T-helper 2 cell treated with Interferon-gamma antibody and Interleukin-4, amounts not matched to agents 5 μg/mL and 100 μg/mL, for 36 hours (primary cell): ENCODE measurements at regions not wholly inside any gene's neighbourhood (a gene's known extent, or its start where the extent isn't known, plus 50 kb on each side); places are given as distances from the start of the nearest gene placed in this dataset.

ENCODE experiments used
- DNase-seq: peaks from one replicate; pipeline ENCODE4 v3.0.0; 2021; ENCODE audit warnings: low spot score
- H3K27ac Mint-ChIP-seq: one replicate; pipeline ENCODE4 v1.8.0; 2021; ENCODE audit warnings: mild to moderate bottlenecking, mixed read lengths
- H3K27me3 Mint-ChIP-seq: one replicate; pipeline ENCODE4 v1.8.0; 2021; ENCODE audit warnings: low read depth, mixed read lengths
- H3K36me3 Mint-ChIP-seq: one replicate; pipeline ENCODE4 v1.8.0; 2021; ENCODE audit warnings: low read depth, mixed read lengths
- H3K4me1 Mint-ChIP-seq: one replicate; pipeline ENCODE4 v1.8.0; 2021; ENCODE audit warnings: low read depth, mixed read lengths
- H3K4me3 Mint-ChIP-seq: one replicate; pipeline ENCODE4 v1.8.0; 2022; ENCODE audit warnings: mild to moderate bottlenecking, moderate library complexity, mixed read lengths
- H3K9me3 Mint-ChIP-seq: one replicate; pipeline ENCODE4 v1.8.0; 2021; ENCODE audit warnings: mixed read lengths

DNA sequence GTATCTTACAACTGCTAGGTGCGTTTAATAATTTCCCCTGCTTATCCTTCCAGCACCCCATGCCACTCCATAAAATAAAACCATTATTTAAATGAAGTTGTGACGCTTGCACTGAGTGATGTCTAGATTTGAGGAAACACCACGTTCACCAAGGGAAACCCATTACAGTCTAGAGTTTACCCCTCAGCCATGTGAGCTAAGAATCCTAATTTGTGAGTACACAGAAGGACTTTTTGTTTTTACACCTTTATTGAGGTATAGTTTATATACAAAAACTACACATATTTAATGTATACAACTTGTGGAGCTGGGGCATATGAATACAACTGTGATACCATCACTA is 326.8 kb downstream of the RAPGEF2 start:
- Mint-ChIP-seq H3K27me3 (peaks cover 12% of the 10 kb centered on the region), H3K4me3 (no peak overlapping the region), H3K27ac (no peak overlapping the region), H3K4me1 (no peaks in the 10 kb centered on the region), H3K36me3 (no peaks in the 10 kb centered on the region), H3K9me3 (no peaks in the 10 kb centered on the region)
- no peak for DNase-seq

- H3K4me1 Mint-ChIP-seq = peaks cover 8% of the 10 kb centered on the region
- H3K27ac Mint-ChIP-seq = no peak overlapping the region
- H3K4me3 Mint-ChIP-seq = no peak overlapping the region
- DNase-seq = no peak
- H3K9me3 Mint-ChIP-seq = no peaks in the 10 kb centered on the region
- peaks cover 14% of the 10 kb centered on the region for H3K27me3 Mint-ChIP-seq
- H3K36me3 Mint-ChIP-seq = no peaks in the 10 kb centered on the region
Observed at GRCh38 chr4:159430896-159431295, 328.0 kb downstream of the RAPGEF2 start.

DNA sequence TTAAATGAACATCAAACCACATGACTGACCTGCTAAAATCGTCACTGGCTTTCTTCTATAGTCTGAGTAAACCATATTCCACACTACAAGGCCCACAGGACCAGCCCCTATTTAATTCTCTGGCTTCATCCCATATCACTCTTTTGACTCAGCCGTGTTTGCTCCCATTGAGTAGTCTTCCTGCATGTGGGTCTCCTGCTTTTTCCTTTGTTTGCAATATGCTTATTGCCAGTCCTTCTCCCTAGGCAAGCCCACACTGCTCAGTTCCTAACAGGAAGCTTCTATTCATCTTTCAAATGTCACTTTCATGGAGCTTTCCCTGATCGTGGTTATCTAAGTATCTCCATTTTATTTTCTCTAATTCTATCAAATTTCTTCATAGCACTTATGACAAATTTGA is 329.6 kb downstream of the RAPGEF2 start:
- Mint-ChIP-seq H3K4me1 (peaks cover 8% of the 10 kb centered on the region), H3K4me3 (no peak overlapping the region), H3K9me3 (no peaks in the 10 kb centered on the region), H3K27ac (no peak overlapping the region), H3K27me3 (peaks cover 14% of the 10 kb centered on the region), H3K36me3 (no peaks in the 10 kb centered on the region)
- no peak for DNase-seq

DNA sequence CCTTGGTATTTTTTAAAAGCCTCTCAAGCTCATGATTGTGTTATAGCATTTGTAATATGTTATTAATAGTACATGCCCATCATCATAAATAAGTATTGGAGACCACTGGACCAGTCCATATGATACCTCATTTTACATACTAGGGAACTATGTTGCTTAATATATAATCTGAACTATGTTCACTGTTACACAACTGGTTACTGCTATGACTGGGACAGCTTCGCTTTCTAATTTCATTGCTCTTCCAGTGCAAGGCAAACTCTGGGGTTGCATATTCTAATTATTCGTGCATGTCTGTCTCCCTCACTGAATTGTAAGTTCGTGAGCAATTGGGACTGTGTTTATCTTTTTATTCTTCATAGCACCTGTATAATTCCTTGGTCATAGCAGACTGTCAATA is 330.5 kb downstream of the RAPGEF2 start:
- H3K4me3 Mint-ChIP-seq = no peak overlapping the region
- DNase-seq = no peak
- H3K27me3 Mint-ChIP-seq = peaks cover 11% of the 10 kb centered on the region
- H3K27ac Mint-ChIP-seq = no peak overlapping the region
- H3K4me1 Mint-ChIP-seq = peaks cover 8% of the 10 kb centered on the region
- no peaks in the 10 kb centered on the region for H3K36me3 Mint-ChIP-seq
- H3K9me3 Mint-ChIP-seq = no peaks in the 10 kb centered on the region

GRCh38 chr4:159434114-159434870 is 331.4 kb downstream of the RAPGEF2 start:
- H3K9me3 Mint-ChIP-seq = no peaks in the 10 kb centered on the region
- H3K27ac Mint-ChIP-seq = no peak overlapping the region
- H3K4me1 Mint-ChIP-seq = peaks cover 8% of the 10 kb centered on the region
- no peak overlapping the region for H3K4me3 Mint-ChIP-seq
- no peaks in the 10 kb centered on the region for H3K36me3 Mint-ChIP-seq
- no peak for DNase-seq
- peaks cover 6% of the 10 kb centered on the region for H3K27me3 Mint-ChIP-seq

DNA sequence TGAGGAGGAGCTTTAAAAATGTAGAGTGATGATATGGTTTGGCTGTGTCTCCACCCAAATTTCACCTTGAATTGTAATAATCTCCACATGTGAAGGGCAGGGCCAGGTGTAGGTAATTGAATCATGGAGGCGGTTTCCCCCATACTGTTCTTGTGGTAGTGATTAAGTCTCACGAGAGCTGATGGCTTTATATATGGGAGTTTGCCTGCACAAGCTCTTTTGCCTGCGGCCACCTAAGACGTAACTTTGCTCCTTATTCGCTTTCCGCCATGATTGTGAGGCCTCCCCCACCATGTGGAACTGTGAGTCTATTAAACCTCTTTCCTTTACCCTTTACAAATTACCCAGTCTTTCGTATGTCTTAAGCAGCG is 332.0 kb downstream of the RAPGEF2 start:
- H3K9me3 Mint-ChIP-seq = no peaks in the 10 kb centered on the region
- H3K4me3 Mint-ChIP-seq = no peak overlapping the region
- no peaks in the 10 kb centered on the region for H3K36me3 Mint-ChIP-seq
- H3K27me3 Mint-ChIP-seq = peaks cover 6% of the 10 kb centered on the region
- peaks cover 8% of the 10 kb centered on the region for H3K4me1 Mint-ChIP-seq
- no peak overlapping the region for H3K27ac Mint-ChIP-seq
- no peak for DNase-seq

DNA sequence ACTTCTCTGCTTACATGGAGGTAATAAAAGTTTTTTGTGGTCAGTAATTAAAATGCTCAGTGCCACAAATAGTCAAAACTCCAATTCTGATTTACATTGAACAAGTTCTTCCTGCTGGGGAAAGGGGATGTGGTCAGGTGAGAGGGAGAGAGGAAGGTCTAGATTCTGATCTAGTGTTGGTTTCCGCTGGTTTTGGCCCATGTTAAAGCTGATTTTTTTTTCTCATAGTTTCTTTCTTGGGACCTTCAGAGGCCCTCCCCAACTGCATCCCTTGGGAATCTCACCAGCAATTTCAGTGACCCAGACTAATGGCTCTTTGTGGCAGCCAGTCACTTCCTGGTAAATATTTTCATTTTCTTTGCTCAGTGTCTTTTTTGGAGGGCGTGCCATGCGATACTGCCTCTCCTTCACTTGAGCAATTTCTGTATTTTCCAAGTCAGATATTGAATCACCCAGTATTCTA is 332.7 kb downstream of the RAPGEF2 start:
- Mint-ChIP-seq H3K27me3 (peaks cover 6% of the 10 kb centered on the region), H3K27ac (no peak overlapping the region), H3K4me1 (peaks cover 8% of the 10 kb centered on the region), H3K9me3 (no peaks in the 10 kb centered on the region), H3K4me3 (no peak overlapping the region), H3K36me3 (no peaks in the 10 kb centered on the region)
- DNase-seq = no peak

DNA sequence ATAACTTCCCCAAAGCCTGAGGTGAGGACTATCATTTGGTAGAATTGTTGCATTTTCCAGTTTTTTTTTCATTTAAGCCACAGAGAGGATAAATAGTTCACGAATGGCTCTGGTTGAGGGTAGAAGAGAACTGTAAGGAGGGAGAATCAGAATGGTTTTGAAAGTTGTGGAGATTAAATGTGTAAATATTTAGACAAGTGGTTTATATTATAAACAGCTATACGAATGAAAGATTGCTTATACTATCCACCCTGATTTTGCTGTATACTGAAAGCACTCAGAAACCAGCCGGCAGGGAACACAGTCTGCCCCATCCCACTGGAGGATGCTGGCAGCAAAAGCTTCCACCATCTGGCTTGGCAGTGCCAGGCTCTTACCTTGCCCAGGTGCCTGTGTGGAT is 341.1 kb downstream of the RAPGEF2 start:
- no peak overlapping the region for H3K27ac Mint-ChIP-seq
- no peaks in the 10 kb centered on the region for H3K27me3 Mint-ChIP-seq
- H3K4me1 Mint-ChIP-seq = no peaks in the 10 kb centered on the region
- no peaks in the 10 kb centered on the region for H3K36me3 Mint-ChIP-seq
- no peak for DNase-seq
- no peaks in the 10 kb centered on the region for H3K9me3 Mint-ChIP-seq
- H3K4me3 Mint-ChIP-seq = no peak overlapping the region

DNA sequence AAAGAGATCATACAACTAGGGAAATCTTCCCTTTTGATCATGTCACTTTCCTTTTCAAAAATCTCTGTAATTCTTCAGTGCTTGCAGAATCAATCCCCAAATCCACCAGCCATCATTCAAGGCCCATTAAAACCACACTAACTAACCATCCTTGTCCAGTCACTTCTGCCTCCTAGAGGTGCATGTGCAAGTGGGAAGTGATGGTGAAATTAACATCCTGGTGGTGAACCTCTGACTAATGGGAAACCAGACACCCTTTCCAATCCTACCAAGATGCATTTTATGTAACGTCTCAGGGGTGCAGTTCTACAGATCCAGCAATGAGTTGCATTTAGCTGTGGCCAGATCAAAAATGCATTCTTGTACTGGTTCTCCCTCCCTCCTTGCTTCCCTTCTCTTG is 341.8 kb downstream of the RAPGEF2 start:
- Mint-ChIP-seq H3K9me3 (no peaks in the 10 kb centered on the region), H3K4me3 (no peak overlapping the region), H3K4me1 (no peaks in the 10 kb centered on the region), H3K27me3 (no peaks in the 10 kb centered on the region), H3K27ac (no peak overlapping the region), H3K36me3 (no peaks in the 10 kb centered on the region)
- no peak for DNase-seq

DNA sequence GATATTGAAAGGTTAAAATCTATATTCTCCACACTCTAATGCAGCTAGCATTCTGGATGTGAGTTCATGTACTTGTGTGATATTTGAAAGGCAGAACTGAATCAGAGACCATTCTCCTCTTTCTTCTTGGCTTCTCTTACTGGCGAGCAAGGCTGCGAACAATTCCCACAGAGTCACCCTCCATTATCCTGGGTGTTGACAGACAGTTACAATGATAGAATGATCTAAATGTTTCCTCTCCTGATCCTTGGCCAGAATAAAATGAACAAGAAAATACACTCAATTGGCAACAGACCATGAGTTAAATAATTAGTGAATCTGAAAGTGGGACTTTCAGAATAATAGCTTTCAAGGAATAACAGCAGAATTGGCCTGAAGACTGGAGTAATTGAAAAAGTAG is 342.8 kb downstream of the RAPGEF2 start:
- H3K27me3 Mint-ChIP-seq = peaks cover 3% of the 10 kb centered on the region
- no peak for DNase-seq
- H3K4me1 Mint-ChIP-seq = peaks cover 2% of the 10 kb centered on the region
- H3K36me3 Mint-ChIP-seq = no peaks in the 10 kb centered on the region
- H3K27ac Mint-ChIP-seq = no peak overlapping the region
- H3K4me3 Mint-ChIP-seq = no peak overlapping the region
- H3K9me3 Mint-ChIP-seq = no peaks in the 10 kb centered on the region

DNA sequence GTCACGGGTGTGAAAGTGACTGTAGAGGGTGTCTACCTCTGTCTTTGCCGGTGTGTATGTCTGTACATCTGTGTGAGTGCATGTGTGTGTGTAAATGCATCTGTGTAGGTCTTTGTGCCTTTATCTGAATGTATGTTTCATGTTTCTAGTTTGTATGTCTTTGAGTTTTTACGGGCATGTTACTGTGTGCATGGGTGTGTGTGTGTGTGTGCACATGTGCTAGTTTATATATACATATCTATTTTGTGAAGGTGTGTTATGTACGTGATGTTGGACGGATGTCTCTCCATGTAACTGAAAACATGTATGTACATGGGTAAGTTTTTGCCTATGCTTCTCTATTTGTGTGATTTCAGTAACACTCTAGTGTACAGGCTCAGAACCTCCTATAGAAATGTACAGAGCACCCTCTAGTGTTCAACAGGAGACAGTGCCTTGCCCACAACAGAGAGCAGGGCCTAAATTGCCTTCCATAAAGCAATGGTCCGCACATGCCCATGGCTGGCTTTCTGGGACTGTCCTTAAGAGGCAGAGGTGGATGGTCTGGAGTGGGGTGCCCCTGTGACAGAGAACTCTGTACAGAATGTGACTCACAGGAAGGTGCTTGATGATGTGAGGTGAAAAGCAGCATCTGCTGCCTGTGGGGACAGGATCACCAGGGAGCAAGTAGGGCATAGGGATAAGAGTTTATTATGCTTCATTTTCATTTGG is 343.5 kb downstream of the RAPGEF2 start:
- Mint-ChIP-seq H3K36me3 (no peaks in the 10 kb centered on the region), H3K4me1 (peaks cover 2% of the 10 kb centered on the region), H3K4me3 (no peak overlapping the region), H3K9me3 (no peaks in the 10 kb centered on the region), H3K27me3 (peaks cover 3% of the 10 kb centered on the region), H3K27ac (no peak overlapping the region)
- DNase-seq = peak; percentile 9

GRCh38 chr4:159447296-159447695 is 344.4 kb downstream of the RAPGEF2 start:
- no peaks in the 10 kb centered on the region for H3K9me3 Mint-ChIP-seq
- peaks cover 2% of the 10 kb centered on the region for H3K4me1 Mint-ChIP-seq
- no peak overlapping the region for H3K4me3 Mint-ChIP-seq
- peaks cover 3% of the 10 kb centered on the region for H3K27me3 Mint-ChIP-seq
- no peak overlapping the region for H3K27ac Mint-ChIP-seq
- H3K36me3 Mint-ChIP-seq = no peaks in the 10 kb centered on the region
- no peak for DNase-seq

DNA sequence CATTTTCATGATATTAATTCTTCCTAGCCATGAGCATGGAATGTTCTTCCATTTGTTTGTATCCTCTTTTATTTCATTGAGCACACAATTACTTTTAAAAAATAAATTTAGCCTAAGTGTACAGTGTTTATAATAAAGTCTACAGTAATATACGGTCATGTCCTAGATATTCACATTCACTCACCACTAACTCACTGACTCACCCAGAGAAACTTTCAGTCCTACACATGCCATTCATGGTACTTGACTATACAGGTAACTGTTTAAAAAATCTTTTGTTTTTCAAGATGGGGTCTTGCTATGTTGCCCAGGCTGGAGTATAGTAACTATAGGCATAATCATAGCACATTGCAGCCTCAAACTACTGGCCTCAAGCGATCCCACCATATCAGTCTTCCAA is 348.1 kb downstream of the RAPGEF2 start:
- H3K27ac Mint-ChIP-seq = no peak overlapping the region
- no peak for DNase-seq
- H3K4me1 Mint-ChIP-seq = peaks cover 2% of the 10 kb centered on the region
- H3K9me3 Mint-ChIP-seq = no peaks in the 10 kb centered on the region
- peaks cover 3% of the 10 kb centered on the region for H3K27me3 Mint-ChIP-seq
- H3K36me3 Mint-ChIP-seq = no peaks in the 10 kb centered on the region
- no peak overlapping the region for H3K4me3 Mint-ChIP-seq

DNA sequence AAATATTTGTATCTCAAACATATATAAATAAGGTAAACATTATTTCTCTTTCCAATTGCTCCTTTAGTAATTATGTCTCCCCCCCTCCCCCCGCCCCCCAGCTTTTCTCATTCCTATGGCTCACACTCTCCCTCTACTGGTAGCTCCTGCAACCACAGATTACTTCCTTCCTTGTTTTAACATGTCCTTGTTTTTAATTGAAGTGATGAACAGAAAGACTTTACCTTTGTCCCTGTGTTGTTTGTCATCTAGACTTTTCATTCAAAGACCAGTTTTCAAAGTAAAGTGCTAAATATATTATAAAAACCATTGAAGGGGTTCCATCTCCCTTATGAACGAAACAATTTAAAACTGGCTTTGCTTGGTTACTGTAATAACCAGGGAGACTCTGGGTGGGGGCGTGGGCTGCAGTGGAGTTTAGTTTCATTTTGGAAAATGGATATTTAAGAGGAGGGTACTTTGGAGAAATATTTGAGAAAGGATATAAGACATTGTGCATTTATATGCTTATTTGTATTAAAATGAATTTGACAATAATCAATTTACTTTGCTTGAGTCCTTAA is 352.9 kb downstream of the RAPGEF2 start:
- Mint-ChIP-seq H3K4me3 (no peak overlapping the region), H3K27ac (no peak overlapping the region), H3K9me3 (no peaks in the 10 kb centered on the region), H3K4me1 (no peaks in the 10 kb centered on the region), H3K27me3 (no peaks in the 10 kb centered on the region), H3K36me3 (no peaks in the 10 kb centered on the region)
- DNase-seq = no peak
